ENCODE measurements at regions not wholly inside any gene's neighbourhood (a gene's known extent, or its start where the extent isn't known, plus 50 kb on each side); places are given as distances from the start of the nearest gene placed in this dataset.

GRCh38 chr9:29969856-29970647 lies 2396.8 kb upstream of the C9orf72 start:
- H3K9ac ChIP-seq (ENCODE audit: low read length), result no peak overlapping the region
- no peaks in the 10 kb centered on the region for H3K4me1 ChIP-seq (ENCODE audit: insufficient read depth, low read length, severe bottlenecking)
- H2AFZ ChIP-seq (ENCODE audit: low read length), result no peak overlapping the region
- TF ChIP-seq, protein P1, sequence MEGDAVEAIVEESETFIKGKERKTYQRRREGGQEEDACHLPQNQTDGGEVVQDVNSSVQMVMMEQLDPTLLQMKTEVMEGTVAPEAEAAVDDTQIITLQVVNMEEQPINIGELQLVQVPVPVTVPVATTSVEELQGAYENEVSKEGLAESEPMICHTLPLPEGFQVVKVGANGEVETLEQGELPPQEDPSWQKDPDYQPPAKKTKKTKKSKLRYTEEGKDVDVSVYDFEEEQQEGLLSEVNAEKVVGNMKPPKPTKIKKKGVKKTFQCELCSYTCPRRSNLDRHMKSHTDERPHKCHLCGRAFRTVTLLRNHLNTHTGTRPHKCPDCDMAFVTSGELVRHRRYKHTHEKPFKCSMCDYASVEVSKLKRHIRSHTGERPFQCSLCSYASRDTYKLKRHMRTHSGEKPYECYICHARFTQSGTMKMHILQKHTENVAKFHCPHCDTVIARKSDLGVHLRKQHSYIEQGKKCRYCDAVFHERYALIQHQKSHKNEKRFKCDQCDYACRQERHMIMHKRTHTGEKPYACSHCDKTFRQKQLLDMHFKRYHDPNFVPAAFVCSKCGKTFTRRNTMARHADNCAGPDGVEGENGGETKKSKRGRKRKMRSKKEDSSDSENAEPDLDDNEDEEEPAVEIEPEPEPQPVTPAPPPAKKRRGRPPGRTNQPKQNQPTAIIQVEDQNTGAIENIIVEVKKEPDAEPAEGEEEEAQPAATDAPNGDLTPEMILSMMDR (IDR thresholded peaks at IDR 0.05; ENCODE audit: low read length), result no peak
- TF ChIP-seq EZH2 (IDR thresholded peaks at IDR 0.05; ENCODE audit: borderline replicate concordance, low read length), result no peak
- H3K9me2 ChIP-seq (ENCODE audit: low read depth, low read length), result no peaks in the 10 kb centered on the region
- H3K79me2 ChIP-seq (ENCODE audit: insufficient read depth, low read length), result no peaks in the 10 kb centered on the region
- H3K36me3 ChIP-seq (ENCODE audit: insufficient read depth, low read length), result no peaks in the 10 kb centered on the region
- no peak overlapping the region for H3K4me3 ChIP-seq (ENCODE audit: low read depth, low read length, poor library complexity, severe bottlenecking)
- H3K27ac ChIP-seq (ENCODE audit: low read depth, low read length, poor library complexity, severe bottlenecking), result no peak overlapping the region
- H3F3A ChIP-seq (ENCODE audit: insufficient read depth, low read length), result no peaks in the 10 kb centered on the region
- no peaks in the 10 kb centered on the region for H3K27me3 ChIP-seq (ENCODE audit: insufficient read depth, low read length)
- H3K9me3 ChIP-seq (ENCODE audit: low read length), result no peaks in the 10 kb centered on the region
- no peak overlapping the region for H3K4me2 ChIP-seq (ENCODE audit: low read length)
- H4K20me1 ChIP-seq (ENCODE audit: insufficient read depth, low read length), result no peaks in the 10 kb centered on the region

DNA sequence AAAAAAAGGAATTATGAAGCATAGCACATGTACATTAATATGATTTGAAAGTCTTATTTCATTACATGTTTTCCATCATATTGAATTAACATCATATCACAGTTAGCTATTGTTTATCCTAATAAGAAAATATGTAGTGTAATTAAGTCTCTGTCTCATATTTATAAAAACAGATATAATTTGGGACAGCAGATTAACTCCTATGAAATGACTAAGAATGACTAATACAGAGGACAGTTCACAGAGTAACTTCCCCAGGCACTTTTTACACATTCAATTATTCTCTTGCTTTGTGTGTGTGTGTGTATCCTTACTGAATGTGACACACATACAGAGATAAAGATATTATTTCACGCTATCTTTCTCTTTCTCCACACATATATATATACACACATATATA lies 2400.9 kb upstream of the C9orf72 start:
- H3K4me2 ChIP-seq (ENCODE audit: low read length), result no peak overlapping the region
- TF ChIP-seq EZH2 (IDR thresholded peaks at IDR 0.05; ENCODE audit: borderline replicate concordance, low read length), result no peak
- TF ChIP-seq, protein P1 (IDR thresholded peaks at IDR 0.05; ENCODE audit: low read length), result no peak
- H3K4me3 ChIP-seq (ENCODE audit: low read depth, low read length, poor library complexity, severe bottlenecking), result no peak overlapping the region
- no peaks in the 10 kb centered on the region for H4K20me1 ChIP-seq (ENCODE audit: insufficient read depth, low read length)
- no peak overlapping the region for H2AFZ ChIP-seq (ENCODE audit: low read length)
- no peaks in the 10 kb centered on the region for H3K4me1 ChIP-seq (ENCODE audit: insufficient read depth, low read length, severe bottlenecking)
- no peak overlapping the region for H3K27ac ChIP-seq (ENCODE audit: low read depth, low read length, poor library complexity, severe bottlenecking)
- H3K79me2 ChIP-seq (ENCODE audit: insufficient read depth, low read length), result no peaks in the 10 kb centered on the region
- no peaks in the 10 kb centered on the region for H3K9me2 ChIP-seq (ENCODE audit: low read depth, low read length)
- no peaks in the 10 kb centered on the region for H3K27me3 ChIP-seq (ENCODE audit: insufficient read depth, low read length)
- H3K36me3 ChIP-seq (ENCODE audit: insufficient read depth, low read length), result no peaks in the 10 kb centered on the region
- H3K9ac ChIP-seq (ENCODE audit: low read length), result no peak overlapping the region
- no peaks in the 10 kb centered on the region for H3K9me3 ChIP-seq (ENCODE audit: low read length)
- no peaks in the 10 kb centered on the region for H3F3A ChIP-seq (ENCODE audit: insufficient read depth, low read length)

- Histone ChIP-seq H2AFZ (ENCODE audit: low read length) (no peak overlapping the region), H3K4me1 (ENCODE audit: insufficient read depth, low read length, severe bottlenecking) (no peaks in the 10 kb centered on the region), H3K27me3 (ENCODE audit: insufficient read depth, low read length) (no peaks in the 10 kb centered on the region), H3F3A (ENCODE audit: insufficient read depth, low read length) (no peaks in the 10 kb centered on the region), H3K9me2 (ENCODE audit: low read depth, low read length) (no peaks in the 10 kb centered on the region), H3K9me3 (ENCODE audit: low read length) (no peaks in the 10 kb centered on the region), H3K9ac (ENCODE audit: low read length) (no peak overlapping the region), H3K27ac (ENCODE audit: low read depth, low read length, poor library complexity, severe bottlenecking) (no peak overlapping the region), H3K4me2 (ENCODE audit: low read length) (no peak overlapping the region), H4K20me1 (ENCODE audit: insufficient read depth, low read length) (no peaks in the 10 kb centered on the region), H3K36me3 (ENCODE audit: insufficient read depth, low read length) (no peaks in the 10 kb centered on the region), H3K79me2 (ENCODE audit: insufficient read depth, low read length) (no peaks in the 10 kb centered on the region), H3K4me3 (ENCODE audit: low read depth, low read length, poor library complexity, severe bottlenecking) (no peak overlapping the region)
- no peak for TF ChIP-seq EZH2 (IDR thresholded peaks at IDR 0.05; ENCODE audit: borderline replicate concordance, low read length)
- TF ChIP-seq, protein P1 (IDR thresholded peaks at IDR 0.05; ENCODE audit: low read length), result no peak
These were observed 2403.7 kb upstream of the C9orf72 start for GRCh38 chr9:29976981-29977380.
